Fibroblast of skin of right quadriceps (primary cell): ENCODE measurements at regions not wholly inside any gene's neighbourhood (a gene's known extent, or its start where the extent isn't known, plus 50 kb on each side); places are given as distances from the start of the nearest gene placed in this dataset.

Experiments
- DNase-seq: peaks from one replicate; pipeline ENCODE4 v3.0.0-alpha.2; 2013

DNA sequence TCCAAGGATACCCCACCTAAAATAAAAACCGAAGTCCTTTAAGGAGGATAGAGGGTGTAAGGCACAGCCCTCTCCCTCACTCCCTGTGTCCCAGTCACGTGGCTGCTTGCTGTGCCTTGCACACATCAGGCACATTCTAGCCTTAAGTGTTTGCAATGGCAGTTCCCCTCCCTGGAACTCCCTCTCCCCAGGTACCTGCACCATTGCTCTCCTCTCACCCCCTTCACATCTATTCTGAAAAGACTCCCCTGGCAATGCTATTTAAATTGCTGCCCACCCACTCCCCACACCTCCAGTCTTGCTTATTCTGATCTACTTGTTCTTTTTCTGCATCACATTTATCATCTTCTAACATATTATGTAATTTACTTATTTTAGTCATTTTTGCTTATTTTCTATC is 91.6 kb upstream of the LNX1 start:
- DNase-seq, result no peak

DNA sequence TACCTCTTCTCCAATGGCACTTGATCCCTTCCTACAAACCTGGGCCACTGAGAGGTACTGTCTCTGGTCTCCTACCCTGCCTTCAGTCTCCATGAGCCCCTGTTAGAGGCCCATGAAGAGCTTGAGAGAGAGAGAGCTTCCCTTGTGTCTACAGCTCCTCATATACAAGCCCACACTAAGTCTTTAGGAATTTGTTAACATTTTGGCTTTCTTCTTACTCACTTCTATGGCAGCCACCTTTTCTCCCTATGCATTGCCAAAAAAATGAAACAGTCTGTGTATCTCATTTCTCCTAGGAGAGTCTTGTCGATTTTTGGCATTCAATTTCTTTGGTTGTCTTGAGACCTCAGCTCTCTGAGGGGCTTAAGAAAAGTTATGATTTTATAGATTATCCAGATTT is 90.9 kb upstream of the LNX1 start:
- peak; percentile 92 for DNase-seq

GRCh38 chr4:53680598-53680997 is 89.3 kb upstream of the LNX1 start:
- DNase-seq, result no peak

GRCh38 chr4:53680168-53680567 is 88.9 kb upstream of the LNX1 start:
- DNase-seq, result no peak

- peak; percentile 69 for DNase-seq
Observed at GRCh38 chr4:53676402-53676871, 85.2 kb upstream of the LNX1 start.

DNA sequence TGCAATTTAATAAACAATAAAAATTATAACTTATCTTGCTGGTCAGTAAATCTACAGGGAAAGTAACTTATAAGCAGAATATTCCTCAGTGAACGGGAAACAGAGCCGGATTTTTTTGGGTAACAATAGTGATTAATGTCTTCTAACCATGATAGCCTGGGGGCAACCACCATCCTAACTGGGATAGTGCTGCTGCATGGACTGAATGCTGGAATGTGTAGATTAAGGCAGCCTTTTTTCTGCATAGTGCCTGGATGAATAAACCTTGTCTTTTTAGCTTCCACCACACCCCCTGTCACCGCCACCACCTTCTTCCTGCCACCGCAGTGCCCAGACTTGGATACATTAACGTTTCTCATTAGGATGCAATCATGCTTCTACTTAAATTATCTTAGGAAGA is 83.6 kb upstream of the LNX1 start:
- no peak for DNase-seq

DNA sequence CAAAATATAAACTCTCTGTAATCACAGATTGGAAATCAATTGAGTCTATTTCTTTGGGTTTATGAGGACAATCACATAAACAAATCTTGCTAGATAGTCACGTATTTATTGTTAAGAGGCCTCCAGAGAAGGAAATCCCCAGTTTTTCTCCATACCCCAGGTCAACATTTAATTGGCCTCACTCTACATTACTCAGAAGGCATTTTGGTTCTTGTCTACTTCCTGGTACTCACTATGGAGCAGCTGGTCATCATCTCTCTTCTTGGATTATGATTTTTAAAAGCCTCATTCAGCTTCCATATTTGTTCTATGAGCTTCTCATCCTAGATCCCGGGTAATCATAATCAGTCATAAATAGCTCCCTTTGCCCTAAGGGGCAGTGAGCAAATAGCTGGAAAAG is 81.6 kb upstream of the LNX1 start:
- DNase-seq, result no peak

DNA sequence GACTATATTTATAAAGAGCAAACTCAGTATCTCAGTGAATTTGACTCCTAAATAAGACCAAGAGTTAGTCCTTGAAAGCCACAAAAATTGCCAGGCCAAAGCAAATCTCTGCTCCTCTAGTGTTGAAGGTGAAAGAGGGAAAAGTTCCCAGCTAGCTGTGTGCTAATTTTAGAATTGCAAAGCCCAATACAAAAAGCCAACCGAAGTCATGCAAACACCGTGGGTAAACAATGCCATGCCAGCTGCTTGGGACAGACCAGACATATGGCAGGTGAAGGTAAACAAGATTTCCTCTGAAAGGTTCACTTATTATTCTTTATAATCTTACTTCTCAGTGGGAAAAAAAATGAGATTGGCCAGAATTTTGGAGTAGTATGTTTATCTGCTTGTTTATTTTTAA is 80.5 kb upstream of the LNX1 start:
- no peak for DNase-seq

GRCh38 chr4:53659737-53660136 is 68.5 kb upstream of the LNX1 start:
- no peak for DNase-seq

GRCh38 chr4:53659112-53659511 is 67.8 kb upstream of the LNX1 start:
- no peak for DNase-seq

GRCh38 chr4:53658029-53658428 is 66.7 kb upstream of the LNX1 start:
- no peak for DNase-seq

GRCh38 chr4:53656421-53656981 is 65.2 kb upstream of the LNX1 start:
- peak; percentile 60 for DNase-seq

DNA sequence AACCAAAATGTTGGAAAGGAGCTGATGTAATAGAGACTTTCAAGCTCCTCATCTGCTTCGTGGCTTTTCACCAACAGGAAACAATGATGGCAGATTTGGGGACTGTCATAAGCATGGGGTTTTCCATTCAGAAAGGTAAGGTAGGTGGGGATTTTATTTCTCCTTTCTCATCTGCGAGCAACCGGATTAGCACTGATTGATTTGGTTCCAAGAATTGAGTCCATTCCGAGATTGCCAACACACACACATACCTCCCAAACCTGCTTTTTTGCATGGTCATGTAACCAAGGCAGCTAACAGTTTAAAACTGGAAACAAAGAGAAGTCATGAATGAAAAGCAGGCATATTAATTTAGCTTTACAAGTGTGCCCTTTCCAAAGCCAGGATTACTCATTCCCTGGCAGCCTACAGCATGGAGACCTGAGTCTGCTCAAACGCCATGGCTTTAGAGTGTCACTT is 63.0 kb upstream of the LNX1 start:
- peak; percentile 21 for DNase-seq

- peak; percentile 38 for DNase-seq
Observed at GRCh38 chr4:53653484-53654053, 62.3 kb upstream of the LNX1 start.

- DNase-seq, result peak; percentile 48
Observed at GRCh38 chr4:53651156-53651735, 60.0 kb upstream of the LNX1 start.

DNA sequence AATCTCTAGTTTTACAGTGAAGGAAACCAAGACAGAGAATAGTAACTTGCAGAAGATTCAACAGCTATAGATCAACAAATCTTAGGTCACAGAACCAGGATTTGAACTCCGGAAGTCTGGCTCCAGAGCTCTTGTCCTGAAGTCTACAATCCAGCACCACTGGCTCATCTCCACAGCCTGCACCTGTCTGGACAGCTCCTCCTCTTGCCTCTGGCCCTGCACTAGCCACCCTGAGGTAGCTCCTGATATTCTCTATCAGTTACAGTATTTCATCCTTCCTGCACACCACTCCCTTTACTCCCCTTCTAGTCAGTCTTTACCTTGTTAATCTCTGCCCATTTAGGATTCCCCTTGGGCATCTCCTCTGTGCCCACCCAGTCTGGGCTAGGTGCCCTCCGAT is 58.1 kb upstream of the LNX1 start:
- no peak for DNase-seq

- no peak for DNase-seq
Observed at GRCh38 chr4:53647547-53647946, 56.3 kb upstream of the LNX1 start.

DNA sequence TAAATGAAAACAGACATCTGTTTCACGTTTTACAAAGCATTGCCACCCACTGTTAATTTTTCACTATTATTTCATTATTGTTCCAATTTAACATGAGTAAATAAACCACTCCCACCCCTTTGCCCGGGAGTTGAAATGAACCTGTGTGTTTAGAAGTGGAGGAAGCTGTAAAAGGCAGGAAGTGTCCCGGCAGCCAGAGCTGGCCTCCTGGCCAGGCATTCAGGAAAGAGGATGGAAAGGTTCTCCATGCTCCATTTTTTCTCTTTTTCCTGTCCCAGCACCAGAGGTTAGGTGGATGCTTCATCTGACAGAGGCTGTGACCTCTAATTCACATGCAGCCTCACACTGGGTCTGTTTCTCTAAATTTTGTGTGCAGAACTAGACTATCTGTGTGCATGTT is 55.5 kb upstream of the LNX1 start:
- no peak for DNase-seq

- no peak for DNase-seq
Observed at GRCh38 chr4:53645108-53645507, 53.8 kb upstream of the LNX1 start.

DNA sequence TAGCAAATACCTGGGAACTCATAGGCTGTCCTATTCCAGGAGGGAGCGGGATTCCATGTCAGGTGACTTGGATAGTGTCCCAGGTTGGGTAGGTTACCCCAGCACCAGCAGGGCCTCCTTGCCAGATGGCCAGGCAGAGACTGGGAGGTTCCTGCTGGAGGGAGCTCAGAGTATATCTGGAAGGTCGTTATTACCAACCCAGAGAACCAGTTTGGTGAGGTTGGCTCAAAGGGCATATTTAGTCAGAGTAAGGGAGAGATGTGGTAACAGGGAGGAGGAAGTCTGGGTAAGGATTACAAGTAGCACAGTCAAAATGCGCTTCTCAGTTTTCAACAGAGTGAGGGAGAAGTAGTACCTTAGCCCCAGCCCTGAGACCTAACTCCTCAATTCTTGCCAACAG is 53.3 kb upstream of the LNX1 start:
- no peak for DNase-seq
